ENCODE measurements at regions not wholly inside any gene's neighbourhood (a gene's known extent, or its start where the extent isn't known, plus 50 kb on each side); places are given as distances from the start of the nearest gene placed in this dataset.

DNA sequence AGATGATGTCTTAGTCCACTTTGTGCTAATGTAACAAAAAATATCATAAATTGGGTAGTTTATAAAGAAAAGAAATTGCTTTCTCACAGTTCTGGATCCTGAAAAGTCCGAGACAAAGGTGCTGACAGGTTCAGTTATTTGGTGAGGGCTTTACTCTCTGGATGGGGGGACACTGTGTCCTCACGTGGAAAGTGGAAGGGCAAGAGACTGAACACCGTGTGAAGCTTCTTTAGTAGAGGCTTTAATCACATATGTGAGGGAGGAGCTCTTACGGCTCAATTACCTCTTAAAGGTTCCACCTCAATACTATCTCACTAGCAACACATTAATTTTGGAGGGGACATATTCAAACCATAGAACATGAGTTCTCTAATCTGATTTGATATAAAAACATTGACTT lies 204.3 kb downstream of the FSIP2 start:
- 93% methylated on average over 4 of the region's 4 CpGs for WGBS
- TF ChIP-seq, protein P1, sequence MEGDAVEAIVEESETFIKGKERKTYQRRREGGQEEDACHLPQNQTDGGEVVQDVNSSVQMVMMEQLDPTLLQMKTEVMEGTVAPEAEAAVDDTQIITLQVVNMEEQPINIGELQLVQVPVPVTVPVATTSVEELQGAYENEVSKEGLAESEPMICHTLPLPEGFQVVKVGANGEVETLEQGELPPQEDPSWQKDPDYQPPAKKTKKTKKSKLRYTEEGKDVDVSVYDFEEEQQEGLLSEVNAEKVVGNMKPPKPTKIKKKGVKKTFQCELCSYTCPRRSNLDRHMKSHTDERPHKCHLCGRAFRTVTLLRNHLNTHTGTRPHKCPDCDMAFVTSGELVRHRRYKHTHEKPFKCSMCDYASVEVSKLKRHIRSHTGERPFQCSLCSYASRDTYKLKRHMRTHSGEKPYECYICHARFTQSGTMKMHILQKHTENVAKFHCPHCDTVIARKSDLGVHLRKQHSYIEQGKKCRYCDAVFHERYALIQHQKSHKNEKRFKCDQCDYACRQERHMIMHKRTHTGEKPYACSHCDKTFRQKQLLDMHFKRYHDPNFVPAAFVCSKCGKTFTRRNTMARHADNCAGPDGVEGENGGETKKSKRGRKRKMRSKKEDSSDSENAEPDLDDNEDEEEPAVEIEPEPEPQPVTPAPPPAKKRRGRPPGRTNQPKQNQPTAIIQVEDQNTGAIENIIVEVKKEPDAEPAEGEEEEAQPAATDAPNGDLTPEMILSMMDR (IDR thresholded peaks at IDR 0.05): no peak
- no peak for TF ChIP-seq EP300 (IDR thresholded peaks at IDR 0.05)
- TF ChIP-seq POLR2AphosphoS5 (IDR thresholded peaks at IDR 0.05): no peak
- TF ChIP-seq POLR2A (IDR thresholded peaks at IDR 0.05): no peak
- Histone ChIP-seq H3K4me1 (no peaks in the 10 kb centered on the region), H3K9me3 (peaks cover 11% of the 10 kb centered on the region), H3K27me3 (no peaks in the 10 kb centered on the region), H3K36me3 (peaks cover 3% of the 10 kb centered on the region), H3K4me3 (no peak overlapping the region), H3K27ac (no peak overlapping the region)
- no peak for DNase-seq (ENCODE audit: low spot score in 2 of 2)

DNA sequence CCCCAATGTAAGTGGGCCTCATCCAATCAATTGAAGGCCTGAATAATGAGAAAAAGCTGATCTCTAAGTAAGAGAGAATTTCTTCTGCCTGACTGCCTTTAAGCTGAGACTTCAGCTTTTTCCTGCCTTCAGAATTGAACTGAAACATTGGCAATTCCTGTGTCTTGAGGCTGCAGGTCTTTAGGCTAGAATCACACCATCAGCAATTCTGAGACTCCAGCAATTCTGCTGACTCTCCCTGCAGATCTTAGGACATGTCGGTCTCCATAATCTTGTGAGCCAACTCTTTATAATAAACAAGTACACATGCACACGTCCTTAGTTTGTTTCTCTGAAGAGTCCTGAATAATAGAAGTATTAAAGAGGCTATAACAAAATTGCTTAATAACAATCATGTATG lies 209.1 kb downstream of the FSIP2 start:
- TF ChIP-seq EP300 (IDR thresholded peaks at IDR 0.05): no peak
- no peak for TF ChIP-seq POLR2A (IDR thresholded peaks at IDR 0.05)
- TF ChIP-seq, protein P1 (IDR thresholded peaks at IDR 0.05): no peak
- no peak for TF ChIP-seq POLR2AphosphoS5 (IDR thresholded peaks at IDR 0.05)

GRCh38 chr2:185952100-185952499 lies 213.5 kb downstream of the FSIP2 start:
- no peaks in the 10 kb centered on the region for H3K4me1 ChIP-seq
- DNase-seq (ENCODE audit: low spot score in 2 of 2): no peak
- H3K4me3 ChIP-seq: no peak overlapping the region
- peaks cover 3% of the 10 kb centered on the region for H3K36me3 ChIP-seq
- no peaks in the 10 kb centered on the region for H3K27me3 ChIP-seq
- no peaks in the 10 kb centered on the region for H3K9me3 ChIP-seq
- no peak overlapping the region for H3K27ac ChIP-seq
- TF ChIP-seq POLR2A (IDR thresholded peaks at IDR 0.05) (no peak), POLR2AphosphoS5 (IDR thresholded peaks at IDR 0.05) (no peak), EP300 (IDR thresholded peaks at IDR 0.05) (no peak)
- TF ChIP-seq, protein P1 (IDR thresholded peaks at IDR 0.05): no peak
- 88% methylated on average over 3 of the region's 3 CpGs for WGBS

More for the DNA sequence above, 209.1 kb downstream of the FSIP2 start:
- H3K27ac ChIP-seq: no peak overlapping the region
- H3K27me3 ChIP-seq: no peaks in the 10 kb centered on the region
- 73% methylated on average over 2 of the region's 2 CpGs for WGBS
- H3K4me3 ChIP-seq: no peak overlapping the region
- no peaks in the 10 kb centered on the region for H3K4me1 ChIP-seq
- DNase-seq (ENCODE audit: low spot score in 2 of 2): no peak
- H3K9me3 ChIP-seq: no peaks in the 10 kb centered on the region
- peaks cover 3% of the 10 kb centered on the region for H3K36me3 ChIP-seq

GRCh38 chr2:185954389-185954788 lies 215.8 kb downstream of the FSIP2 start:
- Histone ChIP-seq H3K27me3 (no peaks in the 10 kb centered on the region), H3K36me3 (no peaks in the 10 kb centered on the region), H3K4me1 (no peaks in the 10 kb centered on the region), H3K9me3 (no peaks in the 10 kb centered on the region), H3K27ac (no peak overlapping the region), H3K4me3 (no peak overlapping the region)
- no peak for DNase-seq (ENCODE audit: low spot score in 2 of 2)
- 77% methylated on average over 2 of the region's 2 CpGs for WGBS
- TF ChIP-seq, protein P1 (IDR thresholded peaks at IDR 0.05): no peak
- TF ChIP-seq EP300 (IDR thresholded peaks at IDR 0.05) (no peak), POLR2A (IDR thresholded peaks at IDR 0.05) (no peak)

DNA sequence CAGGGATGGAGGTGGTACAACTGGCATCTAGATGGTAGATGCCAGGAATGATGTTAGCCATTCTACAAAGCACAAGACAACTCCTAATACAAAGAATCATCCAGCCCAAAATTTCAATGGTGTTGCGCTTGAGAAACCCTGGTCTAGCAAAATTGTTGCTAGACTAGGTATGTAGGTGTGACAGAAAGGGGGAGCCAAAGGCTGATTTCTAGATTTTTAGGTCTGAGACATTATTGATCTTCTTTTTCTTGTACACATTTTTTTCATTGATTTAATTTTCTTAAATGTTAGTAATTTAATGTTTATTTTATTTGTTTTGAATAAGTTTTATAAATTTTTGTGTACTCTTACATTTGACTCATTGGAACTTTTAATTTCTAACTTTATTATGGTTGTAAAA lies 216.4 kb downstream of the FSIP2 start:
- Histone ChIP-seq H3K27ac (no peak overlapping the region), H3K4me3 (no peak overlapping the region), H3K4me1 (no peaks in the 10 kb centered on the region), H3K9me3 (no peaks in the 10 kb centered on the region), H3K27me3 (no peaks in the 10 kb centered on the region), H3K36me3 (no peaks in the 10 kb centered on the region)
- 97% methylated on average over 1 of the region's 1 CpG for WGBS
- no peak for DNase-seq (ENCODE audit: low spot score in 2 of 2)
- TF ChIP-seq POLR2AphosphoS5 (IDR thresholded peaks at IDR 0.05) (no peak), POLR2A (IDR thresholded peaks at IDR 0.05) (no peak), EP300 (IDR thresholded peaks at IDR 0.05) (no peak)
- TF ChIP-seq, protein P1 (IDR thresholded peaks at IDR 0.05): no peak
